H1 (cell line): ENCODE measurements at regions not wholly inside any gene's neighbourhood (a gene's known extent, or its start where the extent isn't known, plus 50 kb on each side); places are given as distances from the start of the nearest gene placed in this dataset.

Source experiments
- CTCF ChIA-PET: fragments of 300-600 bp; sonication (Branson Sonifier 250); formaldehyde crosslinking; loops from one replicate; lab custom pipeline; 2021; ENCODE audit not compliant: partially characterized antibody; lab: Charles Lee
- POLR2A ChIA-PET: fragments of 300-600 bp; sonication (Branson Sonifier 250); formaldehyde crosslinking; loops from one replicate; lab custom pipeline; 2021; ENCODE audit warnings: inconsistent platforms; ENCODE audit not compliant: partially characterized antibody; lab: Charles Lee
- DNase-seq, 2 experiments: peaks; one replicate each; pipeline versions ENCODE4 v3.0.0 to v3.0.0-alpha.2; 2010 to 2022; ENCODE audit warnings: low spot score in 2 of 2, low read depth in 1 of 2, mixed read lengths in 1 of 2
- FAIRE-seq: peaks from 2 replicates; lab custom pipeline; 2011; peaks lifted over from hg19 to GRCh38; lab: Jason Lieb, UNC
- H2AFZ ChIP-seq: 2 replicates; pipeline ENCODE4 v1.8.1; 2012; ENCODE audit warnings: low read length, inconsistent platforms
- H2AK5ac ChIP-seq: 2 replicates; pipeline ENCODE4 v1.6.1; 2013; ENCODE audit warnings: low read depth, low read length
- H2BK120ac ChIP-seq: replicated peaks from 2 replicates; pipeline ENCODE3; 2013; ENCODE audit warnings: low read depth, low read length, inconsistent platforms
- H2BK12ac ChIP-seq: 2 replicates; pipeline ENCODE4 v1.6.1; 2013; ENCODE audit warnings: low read depth, low read length
- H2BK15ac ChIP-seq: 2 replicates; pipeline ENCODE4 v1.6.1; 2013; ENCODE audit warnings: low read length
- H2BK20ac ChIP-seq: 2 replicates; pipeline ENCODE4 v1.6.1; 2013; ENCODE audit warnings: low read length
- H2BK5ac ChIP-seq: 2 replicates; pipeline ENCODE4 v1.6.1; 2013; ENCODE audit warnings: low read depth, low read length
- H3K14ac ChIP-seq: 2 replicates; pipeline ENCODE4 v1.6.1; 2013; ENCODE audit warnings: inconsistent platforms; ENCODE audit not compliant: insufficient read length
- H3K18ac ChIP-seq: 2 replicates; pipeline ENCODE4 v1.6.1; 2013; ENCODE audit warnings: low read length; ENCODE audit errors: extremely low read depth
- H3K23ac ChIP-seq: 2 replicates; pipeline ENCODE4 v1.6.1; 2013; ENCODE audit warnings: inconsistent platforms; ENCODE audit not compliant: insufficient read length
- H3K23me2 ChIP-seq: 2 replicates; pipeline ENCODE4 v1.6.1; 2013; ENCODE audit warnings: low read depth, low read length
- H3K27ac ChIP-seq: 2 replicates; pipeline ENCODE4 v1.6.1; 2011; ENCODE audit warnings: low read depth, low read length, inconsistent platforms
- H3K27me3 ChIP-seq, 4 experiments: replicated peaks in 1 of 4; 1 replicate in 1 of 4; 2 replicates in 3 of 4; pipeline versions ENCODE4 v1.6.1 to v1.8.1; 2011 to 2013; ENCODE audit warnings: low read length in 3 of 4, mild to moderate bottlenecking in 3 of 4, inconsistent platforms in 2 of 4, mixed read lengths in 2 of 4, moderate library complexity in 1 of 4; ENCODE audit not compliant: control insufficient read depth in 3 of 4, insufficient read depth in 3 of 4; ENCODE audit errors: extremely low read depth in 1 of 4
- H3K36me3 ChIP-seq, 4 experiments: 2 replicates each; pipeline versions ENCODE4 v1.6.1 to v1.8.1; 2011 to 2013; ENCODE audit warnings: mild to moderate bottlenecking in 4 of 4, low read length in 3 of 4, moderate library complexity in 2 of 4, control low read depth in 1 of 4, inconsistent platforms in 1 of 4; ENCODE audit not compliant: insufficient read depth in 4 of 4, control insufficient read depth in 2 of 4
- H3K4ac ChIP-seq: replicated peaks from 2 replicates; pipeline ENCODE3; 2013; ENCODE audit warnings: low read length, low read depth, mixed read lengths, inconsistent platforms; ENCODE audit not compliant: insufficient read length
- H3K4me1 ChIP-seq, 4 experiments: replicated peaks in 1 of 4; 1 replicate in 1 of 4; 2 replicates in 3 of 4; pipeline versions ENCODE4 v1.6.1 to v1.8.1; 2011 to 2013; ENCODE audit warnings: low read length in 3 of 4, inconsistent platforms in 2 of 4, mixed read lengths in 1 of 4; ENCODE audit not compliant: insufficient read depth in 4 of 4, control insufficient read depth in 3 of 4
- H3K4me2 ChIP-seq, 2 experiments: 2 replicates each; pipeline versions ENCODE4 v1.6.1 to v1.8.1; 2011 to 2013; ENCODE audit warnings: low read depth in 2 of 2, low read length in 2 of 2, control low read depth in 1 of 2, inconsistent platforms in 1 of 2, mild to moderate bottlenecking in 1 of 2; ENCODE audit not compliant: insufficient read depth in 1 of 2
- H3K4me3 ChIP-seq, 4 experiments: fragments of 200-600, 300-600 bp in 1 of 4; sonication (generic), shearing (Covaris generic), sonication (Bioruptor Twin) in 1 of 4; 2 replicates each; pipeline versions ENCODE4 v1.5.1 to v1.8.1; 2011 to 2016; ENCODE audit warnings: low read length in 4 of 4, low read depth in 3 of 4, control low read depth in 2 of 4, inconsistent platforms in 2 of 4, mild to moderate bottlenecking in 2 of 4, mixed read lengths in 1 of 4, moderate library complexity in 1 of 4; ENCODE audit not compliant: insufficient read depth in 2 of 4; ENCODE audit errors: extremely low read depth in 1 of 4
- H3K56ac ChIP-seq: replicated peaks from 2 replicates; pipeline ENCODE3; 2013; ENCODE audit warnings: low read depth, mild to moderate bottlenecking, mixed read lengths, low read length, inconsistent platforms; ENCODE audit not compliant: insufficient read length
- H3K79me1 ChIP-seq: 2 replicates; pipeline ENCODE4 v1.6.1; 2013; ENCODE audit warnings: low read depth, low read length, control low read depth
- H3K79me2 ChIP-seq, 2 experiments: 2 replicates each; pipeline versions ENCODE4 v1.6.1 to v1.8.1; 2012 to 2013; ENCODE audit warnings: low read length in 2 of 2, mild to moderate bottlenecking in 2 of 2, inconsistent platforms in 1 of 2; ENCODE audit not compliant: insufficient read depth in 2 of 2, control insufficient read depth in 1 of 2
- H3K9ac ChIP-seq, 4 experiments: replicated peaks in 1 of 4; 1 replicate in 1 of 4; 2 replicates in 3 of 4; pipeline versions ENCODE4 v1.6.1 to v1.8.1; 2011 to 2013; ENCODE audit warnings: low read depth in 3 of 4, low read length in 3 of 4, control low read depth in 2 of 4, mild to moderate bottlenecking in 2 of 4, moderate library complexity in 2 of 4, inconsistent platforms in 1 of 4; ENCODE audit errors: extremely low read depth in 1 of 4
- H3K9me3 ChIP-seq, 2 experiments: 2 replicates each; pipeline versions ENCODE4 v1.6.1 to v1.8.1; 2012 to 2013; ENCODE audit warnings: mild to moderate bottlenecking in 2 of 2, moderate library complexity in 2 of 2, control low read depth in 1 of 2, inconsistent platforms in 1 of 2, low read depth in 1 of 2, low read length in 1 of 2, mixed read lengths in 1 of 2; ENCODE audit not compliant: insufficient read depth in 2 of 2
- H4K20me1 ChIP-seq, 2 experiments: replicated peaks in 1 of 2; 2 replicates each; pipeline versions ENCODE3 to v1.8.1; 2011 to 2013; ENCODE audit warnings: inconsistent platforms in 2 of 2, low read length in 2 of 2, mild to moderate bottlenecking in 1 of 2; ENCODE audit not compliant: insufficient read depth in 2 of 2, control insufficient read depth in 1 of 2
- H4K5ac ChIP-seq: 2 replicates; pipeline ENCODE4 v1.6.1; 2013; ENCODE audit warnings: low read length, low read depth, mixed read lengths, inconsistent platforms; ENCODE audit not compliant: insufficient read length
- H4K8ac ChIP-seq: 2 replicates; pipeline ENCODE4 v1.8.0; 2013; ENCODE audit warnings: mild to moderate bottlenecking, moderate library complexity, low read length, inconsistent platforms; ENCODE audit not compliant: insufficient read depth; ENCODE audit errors: extremely low read depth
- H4K91ac ChIP-seq: replicated peaks from 2 replicates; pipeline ENCODE3; 2013; ENCODE audit warnings: low read length, mixed read lengths, inconsistent platforms; ENCODE audit not compliant: insufficient read length
- ASH2L ChIP-seq: fragments of 200-600, 300-600 bp; sonication (generic); IDR thresholded peaks from one replicate; pipeline ENCODE4 v1.7.1; 2017; ENCODE audit warnings: low read length
- BCL11A ChIP-seq, 2 experiments: IDR thresholded peaks; one replicate each; pipeline ENCODE4 v1.6.1; 2011; ENCODE audit warnings: low read depth in 2 of 2, low read length in 2 of 2, mild to moderate bottlenecking in 2 of 2
- BRCA1 ChIP-seq: IDR thresholded peaks from 2 replicates; pipeline ENCODE4 v1.6.1; 2012; ENCODE audit warnings: low read depth, low read length, improper control_type of control experiment
- CBX5 ChIP-seq: fragments of 300-800, 300-1000 bp; sonication (generic); IDR thresholded peaks from 2 replicates; pipeline ENCODE4 v1.7.1; 2016; ENCODE audit warnings: antibody characterized with exemption, low read length, low read depth
- CREB1 ChIP-seq: IDR thresholded peaks from 2 replicates; pipeline ENCODE4 v1.6.1; 2012; ENCODE audit warnings: inconsistent platforms
- CTBP2 ChIP-seq: IDR thresholded peaks from 2 replicates; pipeline ENCODE4 v1.7.0; 2011; ENCODE audit warnings: borderline replicate concordance, mild to moderate bottlenecking, moderate library complexity, mixed read lengths, low read length; ENCODE audit not compliant: insufficient read depth, insufficient read length
- GTF2F1 ChIP-seq: IDR thresholded peaks from 2 replicates; pipeline ENCODE4 v1.6.1; 2012; ENCODE audit warnings: low read depth, low read length, improper control_type of control experiment, borderline replicate concordance
- HDAC2 ChIP-seq, 2 experiments: fragments of 300-600 bp in 1 of 2; sonication (generic) in 1 of 2; IDR thresholded peaks; 2 replicates each; pipeline ENCODE4 v1.6.1; 2011 to 2012; ENCODE audit warnings: low read depth in 2 of 2, low read length in 2 of 2, mild to moderate bottlenecking in 2 of 2, moderate library complexity in 2 of 2, borderline replicate concordance in 1 of 2, inconsistent platforms in 1 of 2
- JUN ChIP-seq: IDR thresholded peaks from 2 replicates; pipeline ENCODE4 v1.6.1; 2011; ENCODE audit warnings: low read depth, mild to moderate bottlenecking, improper control_type of control experiment, low read length
- JUND ChIP-seq: IDR thresholded peaks from 2 replicates; pipeline ENCODE4 v1.6.1; 2011; ENCODE audit warnings: mild to moderate bottlenecking, improper control_type of control experiment, low read length
- KDM4A ChIP-seq: IDR thresholded peaks from one replicate; pipeline ENCODE4 v1.7.1; 2012; ENCODE audit warnings: low read depth, mild to moderate bottlenecking, moderate library complexity, low read length, inconsistent platforms; ENCODE audit not compliant: severe bottlenecking
- MAFK ChIP-seq: IDR thresholded peaks from 2 replicates; pipeline ENCODE4 v1.6.1; 2012; ENCODE audit warnings: low read depth, mild to moderate bottlenecking, improper control_type of control experiment, low read length
- POLR2A ChIP-seq, 2 experiments: IDR thresholded peaks; 1 replicate in 1 of 2; 2 replicates in 1 of 2; pipeline ENCODE4 v1.6.1; 2011; ENCODE audit warnings: low read depth in 2 of 2, low read length in 2 of 2, mild to moderate bottlenecking in 2 of 2; ENCODE audit errors: control extremely low read depth in 1 of 2
- RXRA ChIP-seq: IDR thresholded peaks from 2 replicates; pipeline ENCODE4 v1.6.1; 2011; ENCODE audit warnings: low read depth, mild to moderate bottlenecking, low read length, moderate library complexity; ENCODE audit not compliant: insufficient read depth
- SP1 ChIP-seq: IDR thresholded peaks from 2 replicates; pipeline ENCODE4 v1.6.1; 2011; ENCODE audit warnings: low read depth, low read length
- SRF ChIP-seq: IDR thresholded peaks from 2 replicates; pipeline ENCODE4 v1.6.1; 2011; ENCODE audit warnings: mild to moderate bottlenecking, low read depth, low read length, moderate library complexity
- WGBS, 2 experiments: shearing (Covaris generic) in 1 of 2; methylation state at CpG; one replicate each; pipeline versions ENCODE4 v1.1.6 to v1.1.7; 2013 to 2015; ENCODE audit warnings: low lambda C conversion rate in 2 of 2, mixed read lengths in 2 of 2, inconsistent platforms in 1 of 2, low coverage in 1 of 2, missing lambda C conversion rate in 1 of 2; ENCODE audit not compliant: insufficient replicate concordance in 2 of 2, insufficient coverage in 1 of 2, insufficient read length in 1 of 2; ENCODE audit errors: extremely low coverage in 1 of 2, missing lambda C conversion rate in 1 of 2; 5-methylcytosine and 5-hydroxymethylcytosine counted together

- no peak overlapping the region for H2BK120ac ChIP-seq
- no peaks in the 10 kb centered on the region for H3K36me3 ChIP-seq
- no peak overlapping the region for H2BK5ac ChIP-seq
- H3K27ac ChIP-seq = no peak overlapping the region
- H4K5ac ChIP-seq = no peak overlapping the region
- H3K23ac ChIP-seq = no peak overlapping the region
- no peak overlapping the region for H3K18ac ChIP-seq
- no peaks in the 10 kb centered on the region for H3K79me2 ChIP-seq
- DNase-seq (no peak), FAIRE-seq (no peak)
- H2AK5ac ChIP-seq = no peak overlapping the region
- no peak overlapping the region for H2BK12ac ChIP-seq
- no peak overlapping the region for H2BK15ac ChIP-seq
- no peak overlapping the region for H3K4me2 ChIP-seq
- no peak overlapping the region for H4K91ac ChIP-seq
- H4K20me1 ChIP-seq = no peaks in the 10 kb centered on the region
- H2BK20ac ChIP-seq = no peak overlapping the region
- H3K14ac ChIP-seq = no peak overlapping the region
- no peak overlapping the region for H3K4ac ChIP-seq
- POLR2A ChIA-PET = no interaction called here
- no peaks in the 10 kb centered on the region for H3K27me3 ChIP-seq
- no peak overlapping the region for H3K56ac ChIP-seq
- no peak overlapping the region for H3K9ac ChIP-seq
- H4K8ac ChIP-seq = no peak overlapping the region
- no peaks in the 10 kb centered on the region for H3K4me1 ChIP-seq
- H3K4me3 ChIP-seq = no peak overlapping the region
- no peaks in the 10 kb centered on the region for H3K79me1 ChIP-seq
- H3K23me2 ChIP-seq = no peaks in the 10 kb centered on the region
- WGBS, 2 experiments = 93% methylated on average over 2 of the region's 2 CpGs; no CpG with 5 or more reads in 1 of the 2 experiments
- H2AFZ ChIP-seq = no peak overlapping the region
- no peaks in the 10 kb centered on the region for H3K9me3 ChIP-seq
- CTCF ChIA-PET = no interaction called here
- TF ChIP-seq ASH2L = no peak
- TF ChIP-seq SRF = no peak
- no peak for TF ChIP-seq CTBP2
- TF ChIP-seq HDAC2 (IDR thresholded peaks at IDR 0.05; ENCODE audit: borderline replicate concordance in 1 of 2, low read depth in 2 of 2, low read length in 2 of 2) = no peak
- no peak for TF ChIP-seq JUN
- TF ChIP-seq CREB1 = no peak
- TF ChIP-seq MAFK = no peak
- TF ChIP-seq RXRA = no peak
- no peak for TF ChIP-seq GTF2F1
- TF ChIP-seq CBX5 = no peak
- TF ChIP-seq SP1 = no peak
- no peak for TF ChIP-seq BRCA1
- TF ChIP-seq POLR2A (IDR thresholded peaks at IDR 0.05; ENCODE audit: control extremely low read depth in 1 of 2, low read depth in 2 of 2, low read length in 2 of 2) = no peak
- no peak for TF ChIP-seq BCL11A (IDR thresholded peaks at IDR 0.05; ENCODE audit: low read depth in 2 of 2, low read length in 2 of 2)
- TF ChIP-seq JUND = no peak
- no peak for TF ChIP-seq KDM4A
Observed at GRCh38 chr3:166462891-166463470, 625.8 kb upstream of the BCHE start.
